Stimulated activated CD4-positive, alpha-beta T cell treated with anti-CD3 and anti-CD28 coated beads, Interleukin-15, amount 100 ng/mL, for 24 hours (primary cell): ENCODE measurements at regions not wholly inside any gene's neighbourhood (a gene's known extent, or its start where the extent isn't known, plus 50 kb on each side); places are given as distances from the start of the nearest gene placed in this dataset.

Source experiments
- DNase-seq: peaks from one replicate; pipeline ENCODE4 v3.0.0-alpha.2; 2020

- no peak for DNase-seq
Observed at GRCh38 chr2:67927501-67927900, 135.3 kb downstream of the C1D start.

- no peak for DNase-seq
Observed at GRCh38 chr2:67930156-67930555, 132.6 kb downstream of the C1D start.

- DNase-seq: no peak
Observed at GRCh38 chr2:67936969-67937368, 125.8 kb downstream of the C1D start.

GRCh38 chr2:67938053-67938452 lies 124.8 kb downstream of the C1D start:
- DNase-seq: no peak

GRCh38 chr2:67945056-67945455 lies 117.7 kb downstream of the C1D start:
- DNase-seq: no peak

GRCh38 chr2:67945940-67946339 lies 116.9 kb downstream of the C1D start:
- DNase-seq: no peak

- DNase-seq: no peak
Observed at GRCh38 chr2:67948057-67948456, 114.7 kb downstream of the C1D start.

- no peak for DNase-seq
Observed at GRCh38 chr2:67948506-67948905, 114.3 kb downstream of the C1D start.

- no peak for DNase-seq
Observed at GRCh38 chr2:67950018-67950417, 112.8 kb downstream of the C1D start.

- DNase-seq: no peak
Observed at GRCh38 chr2:67950919-67951318, 111.9 kb downstream of the C1D start.

GRCh38 chr2:67952066-67952465 lies 110.7 kb downstream of the C1D start:
- no peak for DNase-seq

- DNase-seq: no peak
Observed at GRCh38 chr2:67954093-67954748, 108.6 kb downstream of the C1D start.

GRCh38 chr2:67955748-67956603 lies 106.8 kb downstream of the C1D start:
- DNase-seq: no peak

- DNase-seq: no peak
Observed at GRCh38 chr2:67965246-67965645, 97.6 kb downstream of the C1D start.

GRCh38 chr2:67970071-67970470 lies 92.7 kb downstream of the C1D start:
- DNase-seq: no peak

GRCh38 chr2:67970542-67970941 lies 92.3 kb downstream of the C1D start:
- DNase-seq: no peak

GRCh38 chr2:67974559-67975430 lies 88.0 kb downstream of the C1D start:
- DNase-seq: no peak

GRCh38 chr2:67977464-67977863 lies 85.3 kb downstream of the C1D start:
- no peak for DNase-seq

- no peak for DNase-seq
Observed at GRCh38 chr2:67982956-67983355, 79.8 kb downstream of the C1D start.

- no peak for DNase-seq
Observed at GRCh38 chr2:67984600-67984999, 78.2 kb downstream of the C1D start.

- no peak for DNase-seq
Observed at GRCh38 chr2:67985586-67985985, 77.2 kb downstream of the C1D start.

- no peak for DNase-seq
Observed at GRCh38 chr2:67986258-67986657, 76.5 kb downstream of the C1D start.
